ENCODE measurements at regions not wholly inside any gene's neighbourhood (a gene's known extent, or its start where the extent isn't known, plus 50 kb on each side); places are given as distances from the start of the nearest gene placed in this dataset.

DNA sequence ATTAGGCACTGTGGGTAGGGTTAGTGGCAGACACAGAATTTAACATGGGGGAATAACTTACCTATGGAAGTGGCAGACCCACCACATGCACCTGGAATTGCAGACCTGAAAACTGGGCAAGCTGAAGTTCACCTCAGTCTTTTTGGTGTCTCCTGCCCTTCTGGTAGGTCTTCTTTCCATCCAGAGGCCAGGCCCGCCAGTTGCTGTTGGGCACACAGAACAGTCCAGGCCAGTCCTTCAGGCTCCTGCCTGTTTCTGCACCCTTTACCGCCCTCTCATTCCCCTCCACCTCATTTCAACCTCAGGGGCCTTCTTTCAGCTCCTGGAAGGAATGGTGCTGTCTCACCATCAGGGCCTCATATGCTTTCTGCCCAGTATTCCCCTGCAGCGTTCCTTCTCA, 358.9 kb upstream of the ETAA1 start:
- H3K27me3 Mint-ChIP-seq (ENCODE audit: insufficient read depth, unreplicated experiment) = no peaks in the 10 kb centered on the region
- CTCF ChIA-PET = no interaction called here
- intact Hi-C loops (cut with micrococcal nuclease) = no loop called here
- TF ChIP-seq, protein P1, sequence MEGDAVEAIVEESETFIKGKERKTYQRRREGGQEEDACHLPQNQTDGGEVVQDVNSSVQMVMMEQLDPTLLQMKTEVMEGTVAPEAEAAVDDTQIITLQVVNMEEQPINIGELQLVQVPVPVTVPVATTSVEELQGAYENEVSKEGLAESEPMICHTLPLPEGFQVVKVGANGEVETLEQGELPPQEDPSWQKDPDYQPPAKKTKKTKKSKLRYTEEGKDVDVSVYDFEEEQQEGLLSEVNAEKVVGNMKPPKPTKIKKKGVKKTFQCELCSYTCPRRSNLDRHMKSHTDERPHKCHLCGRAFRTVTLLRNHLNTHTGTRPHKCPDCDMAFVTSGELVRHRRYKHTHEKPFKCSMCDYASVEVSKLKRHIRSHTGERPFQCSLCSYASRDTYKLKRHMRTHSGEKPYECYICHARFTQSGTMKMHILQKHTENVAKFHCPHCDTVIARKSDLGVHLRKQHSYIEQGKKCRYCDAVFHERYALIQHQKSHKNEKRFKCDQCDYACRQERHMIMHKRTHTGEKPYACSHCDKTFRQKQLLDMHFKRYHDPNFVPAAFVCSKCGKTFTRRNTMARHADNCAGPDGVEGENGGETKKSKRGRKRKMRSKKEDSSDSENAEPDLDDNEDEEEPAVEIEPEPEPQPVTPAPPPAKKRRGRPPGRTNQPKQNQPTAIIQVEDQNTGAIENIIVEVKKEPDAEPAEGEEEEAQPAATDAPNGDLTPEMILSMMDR (IDR thresholded peaks at IDR 0.05; ENCODE audit: unreplicated experiment) = no peak
- POLR2A ChIA-PET = no interaction called here
- peaks cover 11% of the 10 kb centered on the region for H3K4me1 Mint-ChIP-seq (ENCODE audit: insufficient read depth, unreplicated experiment)
- no peak for DNase-seq (ENCODE audit: unreplicated experiment)
- H3K9me3 Mint-ChIP-seq (ENCODE audit: unreplicated experiment) = no peaks in the 10 kb centered on the region
- no peak overlapping the region for H3K4me3 Mint-ChIP-seq (ENCODE audit: unreplicated experiment)
- no peak overlapping the region for H3K27ac Mint-ChIP-seq (ENCODE audit: low read depth, unreplicated experiment)
- BruUV-seq (replicated peaks) = no TSS peak
- no peaks in the 10 kb centered on the region for H3K36me3 Mint-ChIP-seq (ENCODE audit: insufficient read depth, unreplicated experiment)

- CTCF ChIA-PET = interaction anchor here (0.5 kb wide), 1 partner anchor 31 kb away, joined by 3 read pairs; no protein-coding TSS in a partner anchor
These were observed 358.1 kb upstream of the ETAA1 start for GRCh38 chr2:67039058-67039457.

DNA sequence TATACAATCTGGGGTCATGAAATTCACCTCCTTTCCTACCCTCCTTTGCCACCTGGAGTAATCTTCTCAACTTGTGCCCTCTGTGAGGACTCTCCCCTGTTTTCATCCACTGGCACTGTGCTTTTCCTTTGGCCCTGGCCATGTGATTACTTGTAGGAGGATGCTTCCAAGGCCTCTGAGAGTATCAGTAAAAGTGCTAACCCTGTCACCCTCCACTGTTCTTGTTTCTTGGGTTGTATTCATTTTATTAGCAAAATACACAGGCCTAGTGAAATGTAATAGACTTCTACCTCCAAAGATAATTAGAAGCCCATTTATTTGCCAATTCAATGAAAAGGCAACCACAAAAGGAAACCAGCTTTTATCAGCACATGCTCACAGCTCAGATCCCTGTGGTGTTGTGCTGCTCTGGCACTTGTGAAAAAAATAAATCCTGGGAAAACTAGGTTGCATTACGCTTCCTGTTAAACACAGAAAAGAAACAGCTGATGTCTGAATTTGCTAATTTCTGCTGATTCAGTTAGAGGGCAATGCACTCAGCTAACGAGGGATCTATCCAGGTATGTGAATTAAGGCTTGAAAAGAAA, 357.5 kb upstream of the ETAA1 start:
- H3K9me3 Mint-ChIP-seq (ENCODE audit: unreplicated experiment) = no peaks in the 10 kb centered on the region
- H3K27me3 Mint-ChIP-seq (ENCODE audit: insufficient read depth, unreplicated experiment) = no peaks in the 10 kb centered on the region
- peaks cover 11% of the 10 kb centered on the region for H3K4me1 Mint-ChIP-seq (ENCODE audit: insufficient read depth, unreplicated experiment)
- H3K27ac Mint-ChIP-seq (ENCODE audit: low read depth, unreplicated experiment) = no peak overlapping the region
- intact Hi-C loops (cut with micrococcal nuclease) = no loop called here
- TF ChIP-seq, protein P1 (IDR thresholded peaks at IDR 0.05; ENCODE audit: unreplicated experiment) = no peak
- DNase-seq (ENCODE audit: unreplicated experiment) = no peak
- no peaks in the 10 kb centered on the region for H3K36me3 Mint-ChIP-seq (ENCODE audit: insufficient read depth, unreplicated experiment)
- ChIA-PET POLR2A (interaction anchor here (1.0 to 1.2 kb wide), 2 partner anchors 15 to 17 kb away, joined by 5 read pairs; no protein-coding TSS in a partner anchor), CTCF (interaction anchor here (0.5 to 0.6 kb wide), 2 partner anchors 31 to 526 kb away, joined by 3 read pairs; no protein-coding TSS in a partner anchor)
- no TSS peak for BruUV-seq (replicated peaks)
- no peak overlapping the region for H3K4me3 Mint-ChIP-seq (ENCODE audit: unreplicated experiment)

More at GRCh38 chr2:67039058-67039457, 358.1 kb upstream of the ETAA1 start:
- Mint-ChIP-seq H3K36me3 (ENCODE audit: insufficient read depth, unreplicated experiment) (no peaks in the 10 kb centered on the region), H3K27ac (ENCODE audit: low read depth, unreplicated experiment) (no peak overlapping the region), H3K27me3 (ENCODE audit: insufficient read depth, unreplicated experiment) (no peaks in the 10 kb centered on the region), H3K4me3 (ENCODE audit: unreplicated experiment) (no peak overlapping the region), H3K4me1 (ENCODE audit: insufficient read depth, unreplicated experiment) (peaks cover 11% of the 10 kb centered on the region), H3K9me3 (ENCODE audit: unreplicated experiment) (no peaks in the 10 kb centered on the region)
- DNase-seq (ENCODE audit: unreplicated experiment) = no peak
- TF ChIP-seq, protein P1 (IDR thresholded peaks at IDR 0.05; ENCODE audit: unreplicated experiment) = no peak
- intact Hi-C loops (cut with micrococcal nuclease) = no loop called here
- POLR2A ChIA-PET = interaction anchor here (0.8 kb wide), 1 partner anchor 12 kb away, joined by 3 read pairs; no protein-coding TSS in a partner anchor
- no TSS peak for BruUV-seq (replicated peaks)

GRCh38 chr2:67041051-67041450, 356.1 kb upstream of the ETAA1 start:
- DNase-seq (ENCODE audit: unreplicated experiment) = no peak
- Mint-ChIP-seq H3K27me3 (ENCODE audit: insufficient read depth, unreplicated experiment) (no peaks in the 10 kb centered on the region), H3K36me3 (ENCODE audit: insufficient read depth, unreplicated experiment) (no peaks in the 10 kb centered on the region), H3K27ac (ENCODE audit: low read depth, unreplicated experiment) (no peak overlapping the region), H3K4me1 (ENCODE audit: insufficient read depth, unreplicated experiment) (peaks cover 11% of the 10 kb centered on the region), H3K9me3 (ENCODE audit: unreplicated experiment) (no peaks in the 10 kb centered on the region), H3K4me3 (ENCODE audit: unreplicated experiment) (no peak overlapping the region)
- intact Hi-C loops (cut with micrococcal nuclease) = no loop called here
- TF ChIP-seq, protein P1 (IDR thresholded peaks at IDR 0.05; ENCODE audit: unreplicated experiment) = no peak
- CTCF ChIA-PET = interaction anchor here (0.7 kb wide), 1 partner anchor 349 kb away, joined by 3 read pairs; no protein-coding TSS in a partner anchor
- POLR2A ChIA-PET = interaction anchor here (1.1 kb wide), 1 partner anchor 10 kb away, joined by 4 read pairs; no protein-coding TSS in a partner anchor
- BruUV-seq (replicated peaks) = no TSS peak

Measured in MCF 10A (cell line).